CD14-positive monocyte (primary cell): ENCODE measurements at regions not wholly inside any gene's neighbourhood (a gene's known extent, or its start where the extent isn't known, plus 50 kb on each side); places are given as distances from the start of the nearest gene placed in this dataset.

Experiments used
- DNase-seq, 3 donors: peaks; one replicate each; pipeline ENCODE4 v3.0.0-alpha.2; 2011 to 2022
- H2AFZ ChIP-seq: 2 replicates; pipeline ENCODE4 v1.6.0; 2012; ENCODE audit warnings: mild to moderate bottlenecking, low read depth, low read length, inconsistent platforms; ENCODE audit not compliant: insufficient read depth, poor library complexity, severe bottlenecking
- H3K27ac ChIP-seq, 2 donors: 1 replicate in 1 of 2; 2 replicates in 1 of 2; pipeline ENCODE4 v1.5.1; 2012 to 2013; ENCODE audit warnings: low read length in 2 of 2, control low read depth in 1 of 2, inconsistent platforms in 1 of 2, low read depth in 1 of 2, mild to moderate bottlenecking in 1 of 2
- H3K27me3 ChIP-seq, 2 donors: one replicate each; pipeline versions ENCODE4 v1.6.0 to v1.6.1; 2011 to 2013; ENCODE audit warnings: low read length in 2 of 2; ENCODE audit not compliant: control insufficient read depth in 2 of 2, insufficient read depth in 2 of 2
- H3K36me3 ChIP-seq, 2 donors: replicated peaks in 1 of 2; 1 replicate in 1 of 2; 2 replicates in 1 of 2; pipeline versions ENCODE4 v1.5.1 to v1.6.1; 2012 to 2013; ENCODE audit warnings: low read length in 2 of 2, control low read depth in 1 of 2, inconsistent platforms in 1 of 2, mild to moderate bottlenecking in 1 of 2; ENCODE audit not compliant: insufficient read depth in 2 of 2, control insufficient read depth in 1 of 2
- H3K4me1 ChIP-seq, 2 donors: 1 replicate in 1 of 2; 2 replicates in 1 of 2; pipeline versions ENCODE4 v1.5.1 to v1.6.1; 2012 to 2013; ENCODE audit warnings: low read length in 2 of 2, control low read depth in 1 of 2, inconsistent platforms in 1 of 2, mild to moderate bottlenecking in 1 of 2, moderate library complexity in 1 of 2; ENCODE audit not compliant: insufficient read depth in 2 of 2, control insufficient read depth in 1 of 2
- H3K4me2 ChIP-seq: replicated peaks from 2 replicates; pipeline ENCODE3; 2012; ENCODE audit warnings: low read length, moderate library complexity, mild to moderate bottlenecking; ENCODE audit not compliant: poor library complexity, severe bottlenecking; ENCODE audit errors: extremely low read depth
- H3K4me3 ChIP-seq, 3 experiments: fragments of 200-600 bp in 1 of 3; sonication (generic) in 1 of 3; replicated peaks in 1 of 3; 1 replicate in 2 of 3; 2 replicates in 1 of 3; pipeline ENCODE4 v1.5.1; 2011 to 2013; ENCODE audit warnings: low read length in 3 of 3, mild to moderate bottlenecking in 3 of 3, control low read depth in 2 of 3, low read depth in 2 of 3, inconsistent platforms in 1 of 3, moderate library complexity in 1 of 3
- H3K79me2 ChIP-seq: 2 replicates; pipeline ENCODE4 v1.6.0; 2012; ENCODE audit warnings: mild to moderate bottlenecking, control low read depth, inconsistent platforms, low read length, moderate library complexity; ENCODE audit not compliant: insufficient read depth
- H3K9ac ChIP-seq: 2 replicates; pipeline ENCODE4 v1.6.0; 2017; ENCODE audit warnings: low read length, mild to moderate bottlenecking; ENCODE audit not compliant: insufficient read depth, poor library complexity, severe bottlenecking
- H3K9me3 ChIP-seq, 2 donors: replicated peaks in 1 of 2; 1 replicate in 1 of 2; 2 replicates in 1 of 2; pipeline versions ENCODE4 v1.5.1 to v1.6.1; 2012 to 2013; ENCODE audit warnings: low read length in 2 of 2, control low read depth in 1 of 2; ENCODE audit not compliant: control insufficient read depth in 1 of 2, insufficient read depth in 1 of 2
- H4K20me1 ChIP-seq: 2 replicates; pipeline ENCODE4 v1.6.0; 2012; ENCODE audit warnings: mild to moderate bottlenecking, low read length, control low read depth, moderate library complexity; ENCODE audit not compliant: insufficient read depth
- H3K27ac Mint-ChIP-seq, 7 donors: one replicate each; pipeline ENCODE4 v1.8.0; 2020; ENCODE audit warnings: mild to moderate bottlenecking in 7 of 7, mixed read lengths in 7 of 7, moderate library complexity in 6 of 7, inconsistent platforms in 2 of 7
- H3K27me3 Mint-ChIP-seq, 3 donors: one replicate each; pipeline ENCODE4 v1.8.0; 2021 to 2022; ENCODE audit warnings: low read depth in 3 of 3, mild to moderate bottlenecking in 3 of 3, mixed read lengths in 3 of 3, moderate library complexity in 3 of 3, inconsistent platforms in 1 of 3
- H3K36me3 Mint-ChIP-seq, 2 donors: one replicate each; pipeline ENCODE4 v1.8.0; 2020; ENCODE audit warnings: mixed read lengths in 2 of 2, inconsistent platforms in 1 of 2, mild to moderate bottlenecking in 1 of 2
- H3K4me1 Mint-ChIP-seq: one replicate; pipeline ENCODE4 v1.8.0; 2020; ENCODE audit warnings: mild to moderate bottlenecking, mixed read lengths
- H3K4me3 Mint-ChIP-seq, 2 donors: one replicate each; pipeline ENCODE4 v1.8.0; 2020; ENCODE audit warnings: mild to moderate bottlenecking in 2 of 2, mixed read lengths in 2 of 2, moderate library complexity in 1 of 2
- H3K9me3 Mint-ChIP-seq, 7 donors: one replicate each; pipeline ENCODE4 v1.8.0; 2020 to 2022; ENCODE audit warnings: mixed read lengths in 7 of 7, mild to moderate bottlenecking in 6 of 7, moderate library complexity in 6 of 7, inconsistent platforms in 2 of 7
- WGBS: methylation state at CpG from one replicate; pipeline ENCODE4 v1.1.5; 2013; ENCODE audit warnings: missing lambda C conversion rate; ENCODE audit not compliant: insufficient coverage; 5-methylcytosine and 5-hydroxymethylcytosine counted together
- intact Hi-C, 2 donors: fragments of 100-400 bp; cut with micrococcal nuclease; formaldehyde crosslinking; loops; one replicate each; pipeline versions ENCODE4 v1.15.0 to v1.15.1; 2023
- TF ChIP-seq, protein P1 (sequence below): fragments of 200-600 bp; IDR thresholded peaks from one replicate; pipeline ENCODE4 v1.8.0; 2022; ENCODE audit warnings: antibody characterized with exemption, mild to moderate bottlenecking

DNA sequence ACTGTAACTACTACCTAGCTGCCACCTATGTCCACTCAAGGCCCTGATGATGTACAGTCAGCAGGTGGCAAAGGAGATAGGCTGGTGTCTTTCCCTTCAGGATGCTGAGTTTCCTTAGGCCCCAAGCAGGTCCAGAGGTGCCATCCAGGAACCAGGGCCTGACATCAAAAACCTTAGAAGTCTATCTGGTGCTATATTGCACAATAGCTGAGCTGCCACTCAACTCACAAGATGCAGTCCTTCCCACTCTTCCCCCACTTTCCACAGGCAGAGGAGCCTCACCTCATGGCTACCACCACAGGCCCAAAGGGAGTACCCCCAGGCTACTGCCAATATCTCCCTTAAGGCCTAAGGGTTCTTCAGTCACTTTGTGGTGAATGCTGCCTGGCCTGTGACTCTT is 83.9 kb upstream of the ZNF827 start:
- peaks cover 5 to 8% (median 5%) of the 10 kb centered on the region in 3 donors for H3K27me3 Mint-ChIP-seq
- TF ChIP-seq, protein P1, sequence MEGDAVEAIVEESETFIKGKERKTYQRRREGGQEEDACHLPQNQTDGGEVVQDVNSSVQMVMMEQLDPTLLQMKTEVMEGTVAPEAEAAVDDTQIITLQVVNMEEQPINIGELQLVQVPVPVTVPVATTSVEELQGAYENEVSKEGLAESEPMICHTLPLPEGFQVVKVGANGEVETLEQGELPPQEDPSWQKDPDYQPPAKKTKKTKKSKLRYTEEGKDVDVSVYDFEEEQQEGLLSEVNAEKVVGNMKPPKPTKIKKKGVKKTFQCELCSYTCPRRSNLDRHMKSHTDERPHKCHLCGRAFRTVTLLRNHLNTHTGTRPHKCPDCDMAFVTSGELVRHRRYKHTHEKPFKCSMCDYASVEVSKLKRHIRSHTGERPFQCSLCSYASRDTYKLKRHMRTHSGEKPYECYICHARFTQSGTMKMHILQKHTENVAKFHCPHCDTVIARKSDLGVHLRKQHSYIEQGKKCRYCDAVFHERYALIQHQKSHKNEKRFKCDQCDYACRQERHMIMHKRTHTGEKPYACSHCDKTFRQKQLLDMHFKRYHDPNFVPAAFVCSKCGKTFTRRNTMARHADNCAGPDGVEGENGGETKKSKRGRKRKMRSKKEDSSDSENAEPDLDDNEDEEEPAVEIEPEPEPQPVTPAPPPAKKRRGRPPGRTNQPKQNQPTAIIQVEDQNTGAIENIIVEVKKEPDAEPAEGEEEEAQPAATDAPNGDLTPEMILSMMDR = no peak
- no peaks in the 10 kb centered on the region for H3K27me3 ChIP-seq
- H3K4me1 ChIP-seq = no peaks in the 10 kb centered on the region
- intact Hi-C loops = no loop called here
- H3K9me3 ChIP-seq = no peaks in the 10 kb centered on the region
- peaks cover 2 to 8% (median 4%) of the 10 kb centered on the region in 7 donors for H3K9me3 Mint-ChIP-seq
- no peak overlapping the region for H3K4me2 ChIP-seq
- no peak overlapping the region for H3K27ac ChIP-seq
- H3K79me2 ChIP-seq = no peaks in the 10 kb centered on the region
- no peak overlapping the region for H3K4me3 Mint-ChIP-seq
- H3K4me3 ChIP-seq = no peak overlapping the region
- no peaks in the 10 kb centered on the region for H3K4me1 Mint-ChIP-seq
- no peak overlapping the region for H2AFZ ChIP-seq
- no peaks in the 10 kb centered on the region for H3K36me3 ChIP-seq
- DNase-seq = no peak
- H3K9ac ChIP-seq = no peak overlapping the region
- H3K36me3 Mint-ChIP-seq = no peaks in the 10 kb centered on the region
- H4K20me1 ChIP-seq = no peaks in the 10 kb centered on the region
- H3K27ac Mint-ChIP-seq = no peak overlapping the region

DNA sequence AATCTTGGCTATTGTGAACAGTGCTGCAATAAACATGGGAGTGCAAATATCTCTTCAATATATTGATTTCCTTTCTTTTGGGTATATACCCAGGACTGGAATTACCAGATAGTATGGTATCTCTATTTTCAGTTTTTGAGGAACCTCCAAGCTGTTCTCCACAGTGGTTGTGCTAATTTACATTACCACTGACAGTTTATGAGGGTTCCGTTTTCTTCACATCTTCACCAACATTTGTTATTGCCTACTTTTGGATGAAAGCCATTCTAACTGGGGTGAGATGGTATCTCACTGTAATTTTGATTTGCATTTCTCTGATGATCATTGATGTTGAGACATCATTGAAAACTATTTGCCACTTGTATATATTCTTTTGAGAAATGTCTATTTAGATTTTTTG is 79.6 kb upstream of the ZNF827 start:
- no peak overlapping the region for H3K4me3 ChIP-seq
- no peak overlapping the region for H3K4me2 ChIP-seq
- Mint-ChIP-seq H3K4me3 (no peak overlapping the region), H3K36me3 (no peaks in the 10 kb centered on the region), H3K9me3 (peaks cover 2 to 10% (median 4%) of the 10 kb centered on the region in 7 donors), H3K27ac (no peak overlapping the region), H3K4me1 (no peaks in the 10 kb centered on the region), H3K27me3 (peaks cover 3 to 5% (median 5%) of the 10 kb centered on the region in 3 donors)
- TF ChIP-seq, protein P1 = no peak
- no peaks in the 10 kb centered on the region for H3K79me2 ChIP-seq
- H3K27me3 ChIP-seq = no peaks in the 10 kb centered on the region
- no peak overlapping the region for H3K9ac ChIP-seq
- no peak overlapping the region for H2AFZ ChIP-seq
- intact Hi-C loops = no loop called here
- WGBS = no CpG with 5 or more reads among the region's 1 CpG
- no peaks in the 10 kb centered on the region for H3K36me3 ChIP-seq
- H3K4me1 ChIP-seq = no peaks in the 10 kb centered on the region
- H3K27ac ChIP-seq = no peak overlapping the region
- DNase-seq = no peak
- H3K9me3 ChIP-seq = no peaks in the 10 kb centered on the region
- H4K20me1 ChIP-seq = no peaks in the 10 kb centered on the region
